ENCODE measurements at regions not wholly inside any gene's neighbourhood (a gene's known extent, or its start where the extent isn't known, plus 50 kb on each side); places are given as distances from the start of the nearest gene placed in this dataset.

DNA sequence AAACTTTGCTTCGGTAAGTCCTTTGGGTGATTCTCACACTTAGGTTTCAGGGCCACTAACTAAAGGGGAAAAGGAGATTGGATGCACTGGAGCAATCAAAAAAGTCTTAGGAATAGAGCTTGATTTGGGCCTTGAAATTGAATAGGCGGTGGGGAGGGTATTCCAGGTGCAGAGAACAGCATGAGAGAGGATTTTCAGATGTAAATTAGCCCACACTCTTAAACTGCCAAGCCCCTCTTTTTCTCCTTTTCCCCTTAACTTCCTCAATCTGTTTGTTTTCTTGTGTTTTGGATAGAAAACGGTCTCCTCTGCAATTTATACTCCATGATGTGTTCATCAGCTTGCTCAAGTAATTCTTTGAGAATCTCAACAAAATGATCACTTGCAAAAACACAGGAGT lies 62.1 kb upstream of the RIPOR2 start:
- H3K9ac ChIP-seq (ENCODE audit: low read depth in 1 of 2, low read length in 2 of 2), result no peak overlapping the region
- H3K4me3 ChIP-seq (ENCODE audit: low read depth in 1 of 2, low read length in 2 of 2), result no peak overlapping the region
- no peaks in the 10 kb centered on the region for H3K36me3 ChIP-seq (ENCODE audit: control insufficient read depth in 1 of 2, insufficient read depth in 2 of 2, low read length in 2 of 2)
- H3K27ac ChIP-seq (ENCODE audit: low read depth, low read length), result no peak overlapping the region
- no peaks in the 10 kb centered on the region for H3K9me3 ChIP-seq (ENCODE audit: control insufficient read depth in 1 of 2, low read length in 2 of 2)
- peaks cover 0 to 3% of the 10 kb centered on the region in 2 donors for H3K4me1 ChIP-seq (ENCODE audit: control insufficient read depth in 1 of 2, insufficient read depth in 2 of 2, low read length in 2 of 2)
- H3K27me3 ChIP-seq (ENCODE audit: control insufficient read depth in 1 of 2, insufficient read depth in 2 of 2, low read length in 2 of 2), result no peaks in the 10 kb centered on the region

DNA sequence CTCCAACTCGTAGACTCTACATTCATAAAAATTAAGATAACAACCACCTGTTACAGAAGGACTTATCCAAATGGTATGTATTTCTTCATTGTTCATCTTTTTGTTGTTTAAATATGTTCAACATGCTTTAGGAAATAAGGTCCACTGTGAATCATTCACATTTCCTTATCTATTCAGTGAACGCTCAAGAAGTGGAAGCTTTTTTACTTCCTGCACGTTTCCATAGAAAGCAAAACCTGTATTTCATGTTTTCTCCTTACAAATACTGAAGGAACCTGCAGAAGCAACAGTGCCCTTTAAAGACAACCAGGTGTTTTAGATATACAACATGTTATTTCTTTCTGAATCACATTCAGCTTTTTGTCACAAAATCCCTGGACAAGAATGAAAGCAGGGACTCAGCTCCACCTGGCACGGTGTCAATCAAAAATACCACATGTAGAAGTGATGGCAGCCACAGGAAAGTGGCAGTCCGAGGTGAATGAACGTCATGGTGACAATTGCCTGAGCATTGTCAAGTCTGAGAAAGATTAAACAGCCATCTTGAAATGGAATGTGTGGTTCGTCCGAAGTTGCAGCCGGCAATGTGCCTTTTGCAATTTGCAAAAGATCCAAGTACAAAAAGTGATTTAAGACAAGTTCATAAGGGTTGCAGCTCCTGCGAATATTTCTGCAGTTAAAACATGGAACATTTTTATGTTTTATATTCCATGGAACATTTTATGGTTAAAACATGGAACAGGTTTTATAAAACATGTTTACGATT lies 66.7 kb upstream of the RIPOR2 start:
- no peaks in the 10 kb centered on the region for H3K27me3 ChIP-seq (ENCODE audit: control insufficient read depth in 1 of 2, insufficient read depth in 2 of 2, low read length in 2 of 2)
- H3K36me3 ChIP-seq (ENCODE audit: control insufficient read depth in 1 of 2, insufficient read depth in 2 of 2, low read length in 2 of 2), result no peaks in the 10 kb centered on the region
- H3K9ac ChIP-seq (ENCODE audit: low read depth in 1 of 2, low read length in 2 of 2), result no peak overlapping the region
- H3K4me3 ChIP-seq (ENCODE audit: low read depth in 1 of 2, low read length in 2 of 2), result no peak overlapping the region
- no peak overlapping the region for H3K27ac ChIP-seq (ENCODE audit: low read depth, low read length)
- no peaks in the 10 kb centered on the region for H3K9me3 ChIP-seq (ENCODE audit: control insufficient read depth in 1 of 2, low read length in 2 of 2)
- H3K4me1 ChIP-seq (ENCODE audit: control insufficient read depth in 1 of 2, insufficient read depth in 2 of 2, low read length in 2 of 2), result peaks cover 6 to 11% of the 10 kb centered on the region in 2 donors

DNA sequence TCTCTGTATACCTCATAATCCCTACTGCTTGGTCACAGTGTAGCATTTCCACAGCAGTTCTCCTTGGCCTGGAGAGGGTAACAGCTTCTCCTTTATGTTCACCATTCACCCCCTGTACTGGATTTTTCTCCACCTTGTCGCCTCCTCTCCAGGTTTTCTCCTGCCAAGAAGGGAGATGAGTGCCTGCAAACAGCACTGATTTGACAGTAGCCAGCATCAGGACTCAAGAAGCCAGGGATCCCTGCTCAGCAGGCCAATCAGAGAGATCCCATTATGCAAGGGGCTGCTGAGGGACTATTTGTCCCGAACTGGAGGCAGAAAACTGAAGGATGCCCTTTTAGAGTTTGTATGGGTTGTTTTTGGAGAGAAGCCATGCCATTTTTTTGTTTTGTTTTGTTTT lies 68.6 kb upstream of the RIPOR2 start:
- peaks cover 6 to 15% of the 10 kb centered on the region in 2 donors for H3K4me1 ChIP-seq (ENCODE audit: control insufficient read depth in 1 of 2, insufficient read depth in 2 of 2, low read length in 2 of 2)

GRCh38 chr6:25005010-25005409 lies 69.2 kb upstream of the RIPOR2 start:
- Histone ChIP-seq H3K9me3 (ENCODE audit: control insufficient read depth in 1 of 2, low read length in 2 of 2) (no peaks in the 10 kb centered on the region), H3K27ac (ENCODE audit: low read depth, low read length) (no peak overlapping the region), H3K4me1 (ENCODE audit: control insufficient read depth in 1 of 2, insufficient read depth in 2 of 2, low read length in 2 of 2) (peaks cover 6 to 15% of the 10 kb centered on the region in 2 donors), H3K27me3 (ENCODE audit: control insufficient read depth in 1 of 2, insufficient read depth in 2 of 2, low read length in 2 of 2) (no peaks in the 10 kb centered on the region), H3K9ac (ENCODE audit: low read depth in 1 of 2, low read length in 2 of 2) (no peak overlapping the region), H3K36me3 (ENCODE audit: control insufficient read depth in 1 of 2, insufficient read depth in 2 of 2, low read length in 2 of 2) (no peaks in the 10 kb centered on the region), H3K4me3 (ENCODE audit: low read depth in 1 of 2, low read length in 2 of 2) (no peak overlapping the region)

More for the DNA sequence above, 68.6 kb upstream of the RIPOR2 start:
- Histone ChIP-seq H3K9me3 (ENCODE audit: control insufficient read depth in 1 of 2, low read length in 2 of 2) (no peaks in the 10 kb centered on the region), H3K36me3 (ENCODE audit: control insufficient read depth in 1 of 2, insufficient read depth in 2 of 2, low read length in 2 of 2) (no peaks in the 10 kb centered on the region), H3K27ac (ENCODE audit: low read depth, low read length) (no peak overlapping the region), H3K9ac (ENCODE audit: low read depth in 1 of 2, low read length in 2 of 2) (no peak overlapping the region), H3K27me3 (ENCODE audit: control insufficient read depth in 1 of 2, insufficient read depth in 2 of 2, low read length in 2 of 2) (no peaks in the 10 kb centered on the region), H3K4me3 (ENCODE audit: low read depth in 1 of 2, low read length in 2 of 2) (no peak overlapping the region)

GRCh38 chr6:25006075-25006474 lies 70.3 kb upstream of the RIPOR2 start:
- Histone ChIP-seq H3K9me3 (ENCODE audit: control insufficient read depth in 1 of 2, low read length in 2 of 2) (no peaks in the 10 kb centered on the region), H3K27me3 (ENCODE audit: control insufficient read depth in 1 of 2, insufficient read depth in 2 of 2, low read length in 2 of 2) (no peaks in the 10 kb centered on the region), H3K27ac (ENCODE audit: low read depth, low read length) (no peak overlapping the region)

DNA sequence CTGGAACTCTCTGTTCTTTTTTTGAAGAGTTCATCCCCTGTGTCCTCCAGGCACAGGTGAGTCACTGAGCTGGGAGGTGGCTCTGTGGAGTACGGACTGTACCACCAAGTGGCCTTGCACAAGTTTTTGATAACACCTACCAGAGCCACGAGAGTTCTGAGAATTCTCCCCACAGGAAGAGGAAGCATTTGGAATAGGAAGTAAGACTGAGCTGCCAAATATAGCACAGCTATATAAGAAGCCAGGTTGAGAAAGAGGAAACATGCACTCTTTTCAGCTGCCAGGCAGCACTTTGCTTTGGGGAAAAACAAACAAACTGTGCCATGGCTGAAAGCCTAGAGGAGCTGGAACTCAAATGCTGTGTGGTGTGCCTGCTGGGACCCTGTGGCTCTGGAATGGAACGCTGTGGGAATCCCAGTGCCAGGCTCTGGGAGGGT lies 70.8 kb upstream of the RIPOR2 start:
- Histone ChIP-seq H3K9ac (ENCODE audit: low read depth in 1 of 2, low read length in 2 of 2) (no peak overlapping the region), H3K27ac (ENCODE audit: low read depth, low read length) (no peak overlapping the region), H3K36me3 (ENCODE audit: control insufficient read depth in 1 of 2, insufficient read depth in 2 of 2, low read length in 2 of 2) (no peaks in the 10 kb centered on the region), H3K4me3 (ENCODE audit: low read depth in 1 of 2, low read length in 2 of 2) (peak overlapping the region in 1 of 2 donors; percentile 6), H3K4me1 (ENCODE audit: control insufficient read depth in 1 of 2, insufficient read depth in 2 of 2, low read length in 2 of 2) (peaks cover 6 to 15% of the 10 kb centered on the region in 2 donors), H3K27me3 (ENCODE audit: control insufficient read depth in 1 of 2, insufficient read depth in 2 of 2, low read length in 2 of 2) (no peaks in the 10 kb centered on the region), H3K9me3 (ENCODE audit: control insufficient read depth in 1 of 2, low read length in 2 of 2) (no peaks in the 10 kb centered on the region)

More at GRCh38 chr6:25006075-25006474, 70.3 kb upstream of the RIPOR2 start:
- no peak overlapping the region for H3K4me3 ChIP-seq (ENCODE audit: low read depth in 1 of 2, low read length in 2 of 2)
- H3K36me3 ChIP-seq (ENCODE audit: control insufficient read depth in 1 of 2, insufficient read depth in 2 of 2, low read length in 2 of 2), result no peaks in the 10 kb centered on the region
- no peak overlapping the region for H3K9ac ChIP-seq (ENCODE audit: low read depth in 1 of 2, low read length in 2 of 2)
- H3K4me1 ChIP-seq (ENCODE audit: control insufficient read depth in 1 of 2, insufficient read depth in 2 of 2, low read length in 2 of 2), result peaks cover 6 to 15% of the 10 kb centered on the region in 2 donors

DNA sequence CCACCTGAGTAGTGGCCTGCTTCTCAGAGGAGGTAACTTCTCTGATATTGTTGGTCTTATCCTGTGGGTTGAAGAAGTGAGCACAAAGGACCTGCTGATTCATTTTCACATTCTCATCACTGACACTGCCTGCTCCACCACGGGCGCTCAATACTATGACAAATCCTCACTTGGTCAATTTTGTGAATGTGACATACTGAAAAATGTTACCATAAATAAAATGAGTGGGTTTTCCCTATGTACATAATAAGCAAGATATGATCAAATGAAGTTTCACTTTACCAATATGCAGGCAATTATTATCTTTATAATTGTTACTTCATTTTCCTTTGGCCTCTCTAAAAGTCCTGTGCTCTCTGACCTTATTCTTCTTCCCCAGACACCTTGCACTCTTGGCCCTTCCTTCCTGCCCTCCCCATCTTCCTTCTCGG lies 71.5 kb upstream of the RIPOR2 start:
- no peaks in the 10 kb centered on the region for H3K36me3 ChIP-seq (ENCODE audit: control insufficient read depth in 1 of 2, insufficient read depth in 2 of 2, low read length in 2 of 2)
- no peak overlapping the region for H3K4me3 ChIP-seq (ENCODE audit: low read depth in 1 of 2, low read length in 2 of 2)
- peaks cover 6 to 15% of the 10 kb centered on the region in 2 donors for H3K4me1 ChIP-seq (ENCODE audit: control insufficient read depth in 1 of 2, insufficient read depth in 2 of 2, low read length in 2 of 2)
- no peaks in the 10 kb centered on the region for H3K9me3 ChIP-seq (ENCODE audit: control insufficient read depth in 1 of 2, low read length in 2 of 2)
- H3K27ac ChIP-seq (ENCODE audit: low read depth, low read length), result no peak overlapping the region
- H3K27me3 ChIP-seq (ENCODE audit: control insufficient read depth in 1 of 2, insufficient read depth in 2 of 2, low read length in 2 of 2), result no peaks in the 10 kb centered on the region
- no peak overlapping the region for H3K9ac ChIP-seq (ENCODE audit: low read depth in 1 of 2, low read length in 2 of 2)

DNA sequence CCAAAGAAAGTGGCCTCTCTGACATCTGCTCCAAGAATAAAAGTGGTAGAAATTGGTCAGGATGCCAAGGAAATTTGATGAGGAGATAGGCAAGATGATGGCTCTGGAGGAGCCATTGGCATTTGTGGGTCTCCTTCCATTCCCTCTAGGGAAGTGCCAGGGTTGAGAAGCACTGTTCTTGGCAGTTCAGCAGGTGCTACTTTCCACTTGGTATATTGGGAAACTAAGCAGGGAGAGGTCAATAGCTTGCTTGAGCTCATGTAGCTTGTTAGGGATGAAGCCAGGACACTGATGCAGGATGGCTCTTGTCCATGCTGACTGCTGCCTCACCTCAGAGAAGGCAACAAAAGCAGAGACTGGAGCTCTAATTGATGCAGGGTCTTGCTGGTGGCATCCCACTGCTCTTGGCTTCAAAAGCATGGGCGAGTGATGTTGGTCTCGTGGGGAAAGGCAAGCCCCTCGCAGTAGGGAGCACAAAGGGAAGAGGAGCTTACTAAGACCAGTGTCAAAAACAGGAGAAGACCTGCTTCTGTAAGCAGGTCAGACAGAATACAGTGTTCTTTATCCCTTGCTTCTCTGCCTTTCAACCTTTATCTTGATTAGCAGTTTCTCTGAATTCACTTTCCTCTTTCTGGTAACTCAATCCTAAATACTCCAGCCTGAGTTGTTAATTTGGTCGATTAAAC lies 73.1 kb upstream of the RIPOR2 start:
- H3K4me1 ChIP-seq (ENCODE audit: control insufficient read depth in 1 of 2, insufficient read depth in 2 of 2, low read length in 2 of 2), result peaks cover 6 to 15% of the 10 kb centered on the region in 2 donors
- H3K9ac ChIP-seq (ENCODE audit: low read depth in 1 of 2, low read length in 2 of 2), result no peak overlapping the region
- no peaks in the 10 kb centered on the region for H3K36me3 ChIP-seq (ENCODE audit: control insufficient read depth in 1 of 2, insufficient read depth in 2 of 2, low read length in 2 of 2)
- no peak overlapping the region for H3K27ac ChIP-seq (ENCODE audit: low read depth, low read length)
- H3K27me3 ChIP-seq (ENCODE audit: control insufficient read depth in 1 of 2, insufficient read depth in 2 of 2, low read length in 2 of 2), result no peaks in the 10 kb centered on the region
- no peaks in the 10 kb centered on the region for H3K9me3 ChIP-seq (ENCODE audit: control insufficient read depth in 1 of 2, low read length in 2 of 2)
- H3K4me3 ChIP-seq (ENCODE audit: low read depth in 1 of 2, low read length in 2 of 2), result no peak overlapping the region

DNA sequence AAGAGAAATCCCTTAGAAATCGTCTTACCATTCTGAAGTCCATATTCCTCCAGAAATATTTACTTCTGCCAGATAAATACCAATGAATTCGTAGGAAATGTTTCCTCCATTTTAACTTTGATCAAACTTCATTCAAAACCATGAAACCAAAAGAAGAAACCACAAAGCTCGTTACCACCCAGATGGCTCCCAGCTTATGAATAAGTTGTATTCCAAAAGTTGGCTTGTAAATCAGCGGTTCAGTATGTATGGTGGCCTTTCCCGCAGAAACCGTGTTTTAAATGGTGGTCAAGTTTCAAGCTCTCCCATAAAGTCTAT lies 73.6 kb upstream of the RIPOR2 start:
- no peaks in the 10 kb centered on the region for H3K36me3 ChIP-seq (ENCODE audit: control insufficient read depth in 1 of 2, insufficient read depth in 2 of 2, low read length in 2 of 2)
- H3K9ac ChIP-seq (ENCODE audit: low read depth in 1 of 2, low read length in 2 of 2), result no peak overlapping the region
- peaks cover 6 to 15% of the 10 kb centered on the region in 2 donors for H3K4me1 ChIP-seq (ENCODE audit: control insufficient read depth in 1 of 2, insufficient read depth in 2 of 2, low read length in 2 of 2)
- no peaks in the 10 kb centered on the region for H3K27me3 ChIP-seq (ENCODE audit: control insufficient read depth in 1 of 2, insufficient read depth in 2 of 2, low read length in 2 of 2)
- H3K9me3 ChIP-seq (ENCODE audit: control insufficient read depth in 1 of 2, low read length in 2 of 2), result no peaks in the 10 kb centered on the region
- H3K27ac ChIP-seq (ENCODE audit: low read depth, low read length), result no peak overlapping the region
- H3K4me3 ChIP-seq (ENCODE audit: low read depth in 1 of 2, low read length in 2 of 2), result no peak overlapping the region

- H3K27ac ChIP-seq (ENCODE audit: low read depth, low read length), result no peak overlapping the region
- no peak overlapping the region for H3K9ac ChIP-seq (ENCODE audit: low read depth in 1 of 2, low read length in 2 of 2)
- peaks cover 9 to 16% of the 10 kb centered on the region in 2 donors for H3K4me1 ChIP-seq (ENCODE audit: control insufficient read depth in 1 of 2, insufficient read depth in 2 of 2, low read length in 2 of 2)
- no peak overlapping the region for H3K4me3 ChIP-seq (ENCODE audit: low read depth in 1 of 2, low read length in 2 of 2)
- no peaks in the 10 kb centered on the region for H3K9me3 ChIP-seq (ENCODE audit: control insufficient read depth in 1 of 2, low read length in 2 of 2)
- H3K36me3 ChIP-seq (ENCODE audit: control insufficient read depth in 1 of 2, insufficient read depth in 2 of 2, low read length in 2 of 2), result no peaks in the 10 kb centered on the region
- no peaks in the 10 kb centered on the region for H3K27me3 ChIP-seq (ENCODE audit: control insufficient read depth in 1 of 2, insufficient read depth in 2 of 2, low read length in 2 of 2)
These were observed 74.4 kb upstream of the RIPOR2 start for GRCh38 chr6:25010176-25010575.

Data from duodenal mucosa (tissue), 2 donors.